ENCODE measurements at regions not wholly inside any gene's neighbourhood (a gene's known extent, or its start where the extent isn't known, plus 50 kb on each side); places are given as distances from the start of the nearest gene placed in this dataset.
"Not testable (repeated sequence)": the region's sequence is repeated elsewhere in the genome, so short reads cannot be mapped to it uniquely, and the experiment has no call there.

DNA sequence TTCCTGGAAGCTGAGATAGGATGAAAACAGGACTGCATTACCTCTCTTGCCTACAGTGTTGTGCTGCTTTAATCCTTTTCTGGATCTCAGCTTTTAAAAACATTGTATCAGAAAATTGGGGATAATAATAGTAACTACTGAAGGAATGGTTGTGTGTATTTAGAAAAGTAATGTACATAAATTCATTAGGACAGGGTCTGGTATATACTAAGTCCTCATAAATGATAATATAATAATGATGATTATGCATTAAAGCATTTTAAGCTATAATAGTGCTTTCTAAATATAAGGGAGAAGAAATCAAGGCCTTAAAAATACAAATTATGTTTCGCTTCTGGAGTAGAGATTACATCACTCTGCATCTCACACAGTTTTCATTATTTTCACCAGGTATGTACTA lies 530.1 kb downstream of the ZNF385D start:
- peaks cover 11 to 13% of the 10 kb centered on the region in 2 donors for H3K9me3 Mint-ChIP-seq
- no peaks in the 10 kb centered on the region for H3K27me3 Mint-ChIP-seq
- H3K36me3 Mint-ChIP-seq (ENCODE audit: insufficient read depth) = no peaks in the 10 kb centered on the region
- H3K27ac Mint-ChIP-seq = no peak overlapping the region
- no peak for DNase-seq
- H3K4me3 Mint-ChIP-seq = no peak overlapping the region
- no peaks in the 10 kb centered on the region for H3K4me1 Mint-ChIP-seq (ENCODE audit: low read depth in 2 of 2)
- no peak for ATAC-seq (replicated peaks)

DNA sequence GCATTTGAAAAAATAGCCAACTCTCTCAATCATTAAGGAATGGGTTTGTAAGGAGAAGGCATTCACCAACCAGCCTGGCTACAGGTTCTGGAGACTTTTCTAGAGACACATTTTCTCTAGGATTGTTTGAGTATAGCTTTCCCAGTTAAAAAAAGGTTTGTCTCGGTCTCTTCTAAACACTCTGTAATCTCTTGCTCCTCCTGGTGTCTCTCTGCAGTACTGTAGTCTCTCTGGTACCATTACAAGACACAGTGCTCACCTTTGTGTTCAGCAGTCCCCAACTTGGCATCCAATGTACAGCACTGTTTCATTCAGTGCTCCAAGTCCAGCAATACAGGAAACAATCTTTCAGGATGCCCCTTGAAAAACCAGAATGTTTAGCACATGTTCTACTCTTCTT lies 534.4 kb downstream of the ZNF385D start:
- Mint-ChIP-seq H3K36me3 (ENCODE audit: insufficient read depth) (no peaks in the 10 kb centered on the region), H3K27ac (no peak overlapping the region), H3K4me1 (ENCODE audit: low read depth in 2 of 2) (no peaks in the 10 kb centered on the region), H3K9me3 (peaks cover 10 to 24% of the 10 kb centered on the region in 2 donors), H3K4me3 (no peak overlapping the region), H3K27me3 (no peaks in the 10 kb centered on the region)
- DNase-seq (no peak), ATAC-seq (replicated peaks) (no peak)

DNA sequence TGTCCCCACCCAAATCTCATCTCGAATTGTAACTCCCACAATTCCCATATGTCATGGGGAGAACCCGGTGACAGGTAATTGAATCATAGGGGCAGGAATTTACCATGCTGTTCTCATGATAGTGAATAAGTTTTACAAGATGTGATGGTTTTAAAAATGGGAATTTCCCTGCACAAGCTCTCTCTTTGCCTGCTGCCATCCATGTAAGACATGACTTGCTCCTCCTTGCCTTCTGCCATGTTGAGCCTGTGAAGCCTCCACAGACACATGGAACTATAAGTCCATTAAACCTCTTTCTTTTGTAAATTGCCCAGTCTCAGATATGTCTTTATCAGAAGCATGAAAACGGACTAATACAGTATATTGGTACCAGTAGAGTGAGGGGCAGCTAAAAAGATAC lies 546.9 kb downstream of the ZNF385D start:
- not testable (repeated sequence) for DNase-seq; H3K27me3 Mint-ChIP-seq; H3K36me3 Mint-ChIP-seq (ENCODE audit: insufficient read depth); H3K27ac Mint-ChIP-seq; ATAC-seq (replicated peaks); H3K4me1 Mint-ChIP-seq (ENCODE audit: low read depth in 2 of 2); H3K4me3 Mint-ChIP-seq
- peaks cover 14 to 31% of the 10 kb centered on the region in 2 donors for H3K9me3 Mint-ChIP-seq

DNA sequence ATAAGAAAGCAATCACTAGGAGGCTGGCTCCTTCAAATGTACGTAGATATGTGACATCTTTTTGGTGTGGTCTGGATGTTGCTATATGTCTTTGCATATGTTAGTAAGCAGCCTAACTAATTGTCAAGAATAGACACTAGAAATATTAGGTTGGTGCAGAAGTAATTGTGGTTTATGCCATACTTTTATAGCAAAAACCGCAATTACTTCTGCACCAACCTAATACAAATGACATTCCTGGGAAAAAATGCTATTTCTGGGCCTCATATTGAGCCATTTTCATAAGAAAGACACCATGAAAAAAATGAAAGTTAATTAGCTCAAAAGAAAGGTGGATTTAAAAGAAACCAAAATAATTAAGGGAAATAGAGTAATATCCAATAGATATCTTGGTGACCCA lies 555.8 kb downstream of the ZNF385D start:
- H3K27me3 Mint-ChIP-seq = no peaks in the 10 kb centered on the region
- ATAC-seq (replicated peaks) = no peak
- no peak overlapping the region for H3K4me3 Mint-ChIP-seq
- peaks cover 0 to 13% of the 10 kb centered on the region in 2 donors for H3K9me3 Mint-ChIP-seq
- H3K36me3 Mint-ChIP-seq (ENCODE audit: insufficient read depth) = no peaks in the 10 kb centered on the region
- H3K4me1 Mint-ChIP-seq (ENCODE audit: low read depth in 2 of 2) = no peaks in the 10 kb centered on the region
- H3K27ac Mint-ChIP-seq = no peak overlapping the region
- no peak for DNase-seq

DNA sequence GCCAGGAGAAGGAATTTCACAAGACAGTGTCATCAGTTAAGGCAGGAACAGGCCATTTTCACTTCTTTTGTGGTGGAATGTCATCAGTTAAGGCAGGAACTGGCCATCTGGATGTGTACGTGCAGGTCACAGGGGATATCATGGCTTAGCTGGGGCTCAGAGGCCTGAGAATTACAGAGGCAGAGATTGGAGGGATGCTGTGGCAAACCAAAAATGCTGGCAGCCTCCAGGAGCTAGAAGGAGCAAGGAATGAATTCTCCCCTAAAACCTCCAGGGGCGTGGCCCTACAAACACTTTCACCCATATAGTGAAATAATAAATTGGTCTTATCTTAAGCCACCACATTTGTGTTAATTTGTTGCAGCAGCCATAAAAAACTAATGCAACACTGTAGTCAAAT lies 557.0 kb downstream of the ZNF385D start:
- H3K4me1 Mint-ChIP-seq (ENCODE audit: low read depth in 2 of 2); H3K36me3 Mint-ChIP-seq (ENCODE audit: insufficient read depth); H3K4me3 Mint-ChIP-seq; H3K27ac Mint-ChIP-seq; H3K27me3 Mint-ChIP-seq; ATAC-seq (replicated peaks); DNase-seq: not testable (repeated sequence)
- H3K9me3 Mint-ChIP-seq = peaks cover 0 to 12% of the 10 kb centered on the region in 2 donors

DNA sequence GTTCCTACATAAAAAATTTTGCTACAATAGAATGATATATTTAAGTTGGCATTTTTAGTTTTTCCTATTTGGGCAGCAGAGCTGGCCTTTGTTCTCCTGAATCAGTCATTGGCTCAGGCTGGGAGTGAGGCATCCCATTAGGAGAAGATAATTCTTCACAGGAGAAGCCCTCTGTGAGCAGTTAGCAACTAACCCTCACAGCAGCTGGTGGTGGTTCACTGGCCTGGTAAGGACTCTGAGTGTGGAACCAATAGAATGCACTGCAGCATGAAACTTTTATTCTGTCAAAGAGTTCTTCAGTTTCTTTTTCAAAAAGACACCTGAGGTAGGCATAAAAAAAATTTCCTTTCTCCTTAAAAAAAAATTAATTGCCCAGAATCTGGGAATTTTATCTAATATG lies 562.6 kb downstream of the ZNF385D start:
- Mint-ChIP-seq H3K27ac (no peak overlapping the region), H3K4me1 (ENCODE audit: low read depth in 2 of 2) (no peaks in the 10 kb centered on the region), H3K27me3 (no peaks in the 10 kb centered on the region), H3K4me3 (no peak overlapping the region), H3K36me3 (ENCODE audit: insufficient read depth) (no peaks in the 10 kb centered on the region), H3K9me3 (peaks cover 0 to 12% of the 10 kb centered on the region in 2 donors)
- no peak for ATAC-seq (replicated peaks)
- no peak for DNase-seq

DNA sequence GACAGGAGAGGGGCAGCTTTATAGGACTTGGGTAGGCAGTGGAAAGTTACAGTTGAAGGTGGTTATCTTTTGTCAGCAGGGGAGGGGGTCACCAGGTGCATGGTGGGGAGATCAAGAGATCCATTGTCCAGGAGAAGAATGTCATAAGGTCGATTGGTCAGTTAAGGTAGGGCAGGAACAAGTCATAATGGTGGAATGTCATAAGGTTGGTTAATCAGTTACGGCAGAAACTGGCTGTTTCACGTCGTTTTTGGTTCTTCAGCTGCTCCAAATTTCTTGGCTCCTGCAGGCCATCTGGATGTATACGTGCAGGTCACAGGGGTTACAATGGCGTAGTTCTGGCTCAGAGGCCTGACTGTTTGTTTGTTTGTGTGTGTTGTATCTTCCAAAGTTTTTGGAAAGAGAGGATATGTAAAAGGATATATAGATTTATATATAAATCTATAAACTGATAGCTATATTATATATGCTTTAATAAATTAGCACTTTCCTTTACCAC lies 565.1 kb downstream of the ZNF385D start:
- DNase-seq (no peak), ATAC-seq (replicated peaks) (no peak)
- H3K4me3 Mint-ChIP-seq = no peak overlapping the region
- no peaks in the 10 kb centered on the region for H3K36me3 Mint-ChIP-seq (ENCODE audit: insufficient read depth)
- H3K9me3 Mint-ChIP-seq = peaks cover 0 to 8% of the 10 kb centered on the region in 2 donors
- no peaks in the 10 kb centered on the region for H3K27me3 Mint-ChIP-seq
- no peaks in the 10 kb centered on the region for H3K4me1 Mint-ChIP-seq (ENCODE audit: low read depth in 2 of 2)
- H3K27ac Mint-ChIP-seq = no peak overlapping the region

DNA sequence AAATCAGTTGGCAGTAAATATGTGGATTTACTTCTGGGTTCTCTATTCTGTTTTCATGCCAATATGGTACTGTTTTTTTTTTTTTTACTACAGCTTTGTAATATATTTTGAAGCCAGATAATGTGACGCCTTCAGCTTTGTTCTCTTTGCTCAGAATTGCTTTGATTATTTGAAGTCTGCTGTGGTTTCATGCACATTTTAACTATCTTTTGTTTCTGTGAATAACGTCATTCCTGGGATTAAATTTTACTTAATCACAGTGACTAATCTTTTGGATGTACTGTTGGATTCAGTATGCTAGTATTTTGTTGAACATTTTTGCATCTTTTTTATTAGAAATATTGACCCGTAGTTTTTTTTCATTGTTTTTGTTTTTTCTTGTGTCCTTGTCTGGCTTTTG lies 576.5 kb downstream of the ZNF385D start:
- no peak overlapping the region for H3K27ac Mint-ChIP-seq
- peaks cover 8 to 47% of the 10 kb centered on the region in 2 donors for H3K9me3 Mint-ChIP-seq
- no peaks in the 10 kb centered on the region for H3K27me3 Mint-ChIP-seq
- peaks cover 4% of the 10 kb centered on the region for H3K36me3 Mint-ChIP-seq (ENCODE audit: insufficient read depth)
- no peak overlapping the region for H3K4me3 Mint-ChIP-seq
- DNase-seq (no peak), ATAC-seq (replicated peaks) (no peak)
- no peaks in the 10 kb centered on the region for H3K4me1 Mint-ChIP-seq (ENCODE audit: low read depth in 2 of 2)

DNA sequence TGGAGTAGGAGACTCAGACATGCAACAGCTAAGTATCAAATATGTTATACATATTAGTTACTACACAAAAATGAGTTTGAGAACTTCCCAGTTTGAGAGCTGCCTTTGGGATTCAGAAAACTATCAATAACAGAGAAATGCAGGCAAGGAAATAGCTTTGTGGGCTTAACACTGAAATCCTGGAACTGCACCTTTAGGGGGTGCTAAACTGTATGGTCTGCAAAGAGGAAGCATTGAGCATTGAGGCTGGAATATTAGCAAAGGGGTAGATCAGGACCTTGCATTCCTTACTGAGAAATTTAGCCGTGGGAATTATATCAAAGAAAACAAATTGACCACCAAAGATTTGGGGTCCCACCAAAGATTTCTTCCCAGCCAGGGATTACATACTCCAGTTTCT lies 580.0 kb downstream of the ZNF385D start:
- ATAC-seq (replicated peaks) = no peak
- Mint-ChIP-seq H3K4me3 (no peak overlapping the region), H3K27ac (no peak overlapping the region), H3K27me3 (no peaks in the 10 kb centered on the region), H3K4me1 (ENCODE audit: low read depth in 2 of 2) (no peaks in the 10 kb centered on the region), H3K36me3 (ENCODE audit: insufficient read depth) (no peaks in the 10 kb centered on the region), H3K9me3 (peaks cover 7 to 25% of the 10 kb centered on the region in 2 donors)
- DNase-seq = no peak

DNA sequence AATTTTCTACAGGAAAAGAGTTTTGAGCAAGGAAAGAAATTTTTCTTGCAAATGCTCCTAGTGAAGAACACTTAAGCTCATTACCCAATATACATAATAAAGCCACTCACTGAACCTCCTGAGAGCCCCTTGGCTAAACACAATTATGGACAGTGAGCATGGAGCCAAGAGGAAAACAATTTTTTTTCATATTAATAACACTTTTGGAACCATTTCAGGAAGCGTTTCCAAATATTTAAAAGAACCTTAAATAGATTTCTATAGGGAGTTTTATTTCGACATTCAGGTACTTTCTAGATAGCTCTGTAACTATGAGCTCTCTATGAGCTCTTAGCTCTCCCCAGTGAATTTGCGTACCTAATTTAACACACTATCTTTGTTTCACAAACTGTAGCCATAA lies 581.1 kb downstream of the ZNF385D start:
- H3K27ac Mint-ChIP-seq = no peak overlapping the region
- DNase-seq (no peak), ATAC-seq (replicated peaks) (no peak)
- H3K36me3 Mint-ChIP-seq (ENCODE audit: insufficient read depth) = no peaks in the 10 kb centered on the region
- H3K9me3 Mint-ChIP-seq = peaks cover 9 to 22% of the 10 kb centered on the region in 2 donors
- H3K4me3 Mint-ChIP-seq = no peak overlapping the region
- H3K4me1 Mint-ChIP-seq (ENCODE audit: low read depth in 2 of 2) = no peaks in the 10 kb centered on the region
- no peaks in the 10 kb centered on the region for H3K27me3 Mint-ChIP-seq

DNA sequence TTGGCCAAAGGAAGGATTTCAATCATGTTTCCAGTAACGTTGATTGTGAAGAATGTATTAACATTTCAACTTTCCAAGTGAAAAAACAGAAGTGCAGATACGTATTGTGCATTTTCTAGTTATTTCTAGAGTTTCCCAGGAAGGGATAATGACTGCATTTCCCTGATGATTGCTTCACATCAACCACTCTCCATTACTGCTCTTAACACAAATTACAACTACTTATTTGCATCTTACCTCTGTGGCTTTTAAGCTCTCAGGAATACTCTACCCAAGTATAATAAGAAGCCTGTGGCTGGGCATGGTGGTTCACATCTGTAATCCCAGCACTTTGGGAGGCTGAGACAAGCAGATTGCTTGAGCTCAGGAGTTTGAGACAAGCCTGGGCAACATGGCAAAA lies 582.5 kb downstream of the ZNF385D start:
- Mint-ChIP-seq H3K4me3 (no peak overlapping the region), H3K27me3 (no peaks in the 10 kb centered on the region), H3K9me3 (peaks cover 8 to 18% of the 10 kb centered on the region in 2 donors), H3K36me3 (ENCODE audit: insufficient read depth) (no peaks in the 10 kb centered on the region), H3K4me1 (ENCODE audit: low read depth in 2 of 2) (no peaks in the 10 kb centered on the region), H3K27ac (no peak overlapping the region)
- no peak for ATAC-seq (replicated peaks)
- DNase-seq = no peak

DNA sequence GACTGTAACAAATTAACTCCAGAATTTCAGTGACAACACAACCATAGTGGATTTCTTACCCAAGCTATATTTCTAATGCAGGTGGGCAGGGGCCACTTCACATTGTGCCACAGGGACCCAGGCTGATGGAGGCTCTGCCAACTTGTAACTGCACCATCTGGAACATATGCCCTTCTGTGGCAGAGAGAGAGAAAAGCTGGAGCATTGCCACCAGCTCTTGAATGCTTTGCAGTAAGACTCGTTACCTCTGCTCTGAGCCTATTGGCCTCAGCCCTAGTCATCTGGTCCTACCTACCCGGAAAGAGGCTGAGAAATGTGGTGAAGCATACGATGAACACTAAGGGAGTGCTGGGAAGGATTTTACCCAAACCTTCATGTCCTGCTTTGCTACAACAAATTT lies 587.1 kb downstream of the ZNF385D start:
- DNase-seq (no peak), ATAC-seq (replicated peaks) (no peak)
- no peaks in the 10 kb centered on the region for H3K27me3 Mint-ChIP-seq
- no peaks in the 10 kb centered on the region for H3K36me3 Mint-ChIP-seq (ENCODE audit: insufficient read depth)
- no peak overlapping the region for H3K27ac Mint-ChIP-seq
- no peak overlapping the region for H3K4me3 Mint-ChIP-seq
- peaks cover 10 to 11% of the 10 kb centered on the region in 2 donors for H3K9me3 Mint-ChIP-seq
- H3K4me1 Mint-ChIP-seq (ENCODE audit: low read depth in 2 of 2) = no peaks in the 10 kb centered on the region

DNA sequence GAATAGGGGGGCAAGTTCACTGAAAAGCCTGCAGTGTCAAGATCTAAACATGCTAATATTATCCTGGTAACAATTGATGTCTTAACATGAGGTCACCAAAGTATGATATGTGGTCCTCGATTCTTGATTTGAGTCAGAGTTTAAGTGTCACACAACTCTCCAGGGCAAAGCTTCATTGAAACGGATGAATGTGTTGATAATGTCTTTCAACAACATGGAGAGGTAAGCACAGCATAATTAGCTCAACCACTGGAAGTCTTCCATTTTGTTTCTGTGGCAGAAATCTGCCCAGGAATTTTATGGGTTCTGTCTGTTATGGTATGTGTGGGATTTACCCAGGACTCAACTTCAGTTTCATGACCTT lies 591.5 kb downstream of the ZNF385D start:
- no peak overlapping the region for H3K27ac Mint-ChIP-seq

DNA sequence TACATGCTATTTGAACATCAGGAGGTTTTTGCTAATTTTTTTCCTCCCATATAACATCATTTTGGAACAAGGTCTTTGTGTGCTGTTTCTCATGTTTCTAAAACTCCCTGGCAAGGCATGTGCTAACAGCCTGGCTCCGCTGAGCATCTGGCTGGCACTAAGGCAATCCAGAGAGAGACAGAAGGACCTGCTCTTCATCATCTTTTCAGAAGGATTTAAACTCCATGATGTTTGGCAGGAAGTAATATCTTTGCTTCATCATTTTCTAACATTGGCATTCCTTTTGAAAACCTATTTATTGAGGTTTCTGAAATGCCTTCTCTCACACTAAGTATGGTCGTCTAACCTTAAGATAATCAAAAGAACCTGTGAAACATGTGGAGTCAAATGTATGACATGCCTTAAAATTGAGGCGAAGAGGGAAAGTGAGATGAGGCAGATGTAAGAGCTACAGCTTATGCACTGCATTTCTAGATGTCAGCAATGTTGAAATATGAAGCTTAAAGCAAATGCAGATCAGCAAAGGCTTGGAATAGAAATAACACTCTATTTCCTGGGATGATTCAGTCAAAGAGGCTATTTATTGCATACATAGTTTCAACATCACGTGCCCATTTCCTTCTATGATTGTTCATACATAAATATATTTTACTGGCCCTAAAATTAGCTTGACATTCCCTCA lies 592.0 kb downstream of the ZNF385D start:
- no peak for ATAC-seq (replicated peaks)
- H3K4me3 Mint-ChIP-seq = no peak overlapping the region
- H3K9me3 Mint-ChIP-seq = peaks cover 4 to 11% of the 10 kb centered on the region in 2 donors
- no peaks in the 10 kb centered on the region for H3K27me3 Mint-ChIP-seq
- H3K36me3 Mint-ChIP-seq (ENCODE audit: insufficient read depth) = no peaks in the 10 kb centered on the region
- no peak overlapping the region for H3K27ac Mint-ChIP-seq
- no peaks in the 10 kb centered on the region for H3K4me1 Mint-ChIP-seq (ENCODE audit: low read depth in 2 of 2)
- no peak for DNase-seq

More for the DNA sequence above, 591.5 kb downstream of the ZNF385D start:
- no peaks in the 10 kb centered on the region for H3K36me3 Mint-ChIP-seq (ENCODE audit: insufficient read depth)
- DNase-seq = no peak
- ATAC-seq (replicated peaks) = no peak
- H3K9me3 Mint-ChIP-seq = peaks cover 4 to 11% of the 10 kb centered on the region in 2 donors
- H3K4me1 Mint-ChIP-seq (ENCODE audit: low read depth in 2 of 2) = no peaks in the 10 kb centered on the region
- no peaks in the 10 kb centered on the region for H3K27me3 Mint-ChIP-seq
- no peak overlapping the region for H3K4me3 Mint-ChIP-seq
